Neural cell (in vitro differentiated cells): ENCODE measurements at regions not wholly inside any gene's neighbourhood (a gene's known extent, or its start where the extent isn't known, plus 50 kb on each side); places are given as distances from the start of the nearest gene placed in this dataset.

Experiments
- H2AFZ ChIP-seq: fragments of 200-600, 300-800 bp; sonication (generic), shearing (Covaris generic); 2 replicates; pipeline ENCODE4 v1.6.0; 2014; ENCODE audit warnings: low read depth, mild to moderate bottlenecking, antibody characterized with exemption, low read length, moderate library complexity
- H3F3A ChIP-seq: fragments of 200-600 bp; shearing (Covaris generic); 2 replicates; pipeline ENCODE4 v1.6.1; 2016; ENCODE audit warnings: mild to moderate bottlenecking, moderate library complexity, mixed read lengths, antibody characterized with exemption, low read length; ENCODE audit not compliant: insufficient read depth, poor library complexity, severe bottlenecking
- H3K27ac ChIP-seq: fragments of 200-600, 300-800 bp; sonication (generic), shearing (Covaris generic); 2 replicates; pipeline ENCODE4 v1.5.1; 2014; ENCODE audit warnings: mild to moderate bottlenecking, low read length, moderate library complexity
- H3K27me3 ChIP-seq: fragments of 300-800, 200-600 bp; sonication (generic), shearing (Covaris generic); 2 replicates; pipeline ENCODE4 v1.6.0; 2014; ENCODE audit warnings: mild to moderate bottlenecking, low read depth, low read length, moderate library complexity; ENCODE audit not compliant: insufficient read depth
- H3K36me3 ChIP-seq: fragments of 300-800, 200-600 bp; sonication (generic), shearing (Covaris generic); 2 replicates; pipeline ENCODE4 v1.5.1; 2014; ENCODE audit warnings: mild to moderate bottlenecking, antibody characterized with exemption, low read length, moderate library complexity; ENCODE audit not compliant: insufficient read depth
- H3K4me2 ChIP-seq: fragments of 300-800, 200-600 bp; sonication (generic), shearing (Covaris generic); 2 replicates; pipeline ENCODE4 v1.6.0; 2014; ENCODE audit warnings: mild to moderate bottlenecking, low read length
- H3K4me3 ChIP-seq: fragments of 300-800, 200-600 bp; sonication (generic), shearing (Covaris generic); 2 replicates; pipeline ENCODE4 v1.5.1; 2014; ENCODE audit warnings: mild to moderate bottlenecking, low read length, moderate library complexity
- H3K79me2 ChIP-seq: fragments of 200-600 bp; shearing (Covaris generic); replicated peaks from 2 replicates; pipeline ENCODE4 v1.6.0; 2014; ENCODE audit warnings: mild to moderate bottlenecking, low read length, moderate library complexity; ENCODE audit not compliant: insufficient read depth
- H3K9ac ChIP-seq: fragments of 300-800, 200-600 bp; sonication (generic), shearing (Covaris generic); 2 replicates; pipeline ENCODE4 v1.6.1; 2016; ENCODE audit warnings: mild to moderate bottlenecking, low read length, mixed read lengths
- H3K9me2 ChIP-seq: fragments of 200-600 bp; shearing (Covaris generic); 2 replicates; pipeline ENCODE4 v1.6.1; 2016; ENCODE audit warnings: mild to moderate bottlenecking, low read length, mixed read lengths; ENCODE audit not compliant: insufficient read depth
- H3K9me3 ChIP-seq: fragments of 200-600, 300-800 bp; sonication (generic), shearing (Covaris generic); 2 replicates; pipeline ENCODE4 v1.6.1; 2016; ENCODE audit warnings: mild to moderate bottlenecking, mixed run types, low read length, moderate library complexity, mixed read lengths
- H4K20me1 ChIP-seq: fragments of 200-600 bp; shearing (Covaris generic); 2 replicates; pipeline ENCODE4 v1.6.1; 2016; ENCODE audit warnings: mild to moderate bottlenecking, mixed run types; ENCODE audit not compliant: insufficient read depth
- CTCF ChIP-seq: fragments of 450-650 bp; IDR thresholded peaks from 2 replicates; pipeline ENCODE4 v1.5.1; 2014; ENCODE audit warnings: antibody characterized with exemption, mild to moderate bottlenecking, moderate library complexity; ENCODE audit not compliant: poor library complexity, severe bottlenecking
- EP300 ChIP-seq: fragments of 450-650 bp; conservative IDR thresholded peaks from 2 replicates; pipeline ENCODE4 v1.6.1; 2014; ENCODE audit warnings: antibody characterized with exemption, mild to moderate bottlenecking, moderate library complexity; ENCODE audit not compliant: poor library complexity, severe bottlenecking
- EZH2 ChIP-seq: fragments of 200-600, 300-800 bp; shearing (Covaris generic), sonication (generic); IDR thresholded peaks from 2 replicates; pipeline ENCODE4 v1.6.1; 2014; ENCODE audit warnings: antibody characterized with exemption, low read length, borderline replicate concordance, mild to moderate bottlenecking; ENCODE audit not compliant: insufficient read depth, poor library complexity, severe bottlenecking
- MXI1 ChIP-seq: fragments of 450-650 bp; conservative IDR thresholded peaks from 2 replicates; pipeline ENCODE4 v1.6.1; 2014; ENCODE audit warnings: antibody characterized with exemption, mild to moderate bottlenecking; ENCODE audit not compliant: poor library complexity, severe bottlenecking
- POLR2AphosphoS5 ChIP-seq: IDR thresholded peaks from 2 replicates; pipeline ENCODE4 v1.6.1; 2012
- RAD21 ChIP-seq: fragments of 450-650 bp; conservative IDR thresholded peaks from 2 replicates; pipeline ENCODE4 v1.6.1; 2014; ENCODE audit warnings: antibody characterized with exemption, mild to moderate bottlenecking, moderate library complexity
- REST ChIP-seq: IDR thresholded peaks from 2 replicates; pipeline ENCODE4 v1.6.1; 2012; ENCODE audit warnings: borderline replicate concordance
- SMC3 ChIP-seq: fragments of 450-650 bp; conservative IDR thresholded peaks from 2 replicates; pipeline ENCODE4 v1.6.1; 2014; ENCODE audit warnings: antibody characterized with exemption, mild to moderate bottlenecking, moderate library complexity; ENCODE audit not compliant: poor library complexity
- TAF1 ChIP-seq: IDR thresholded peaks from 2 replicates; pipeline ENCODE4 v1.6.1; 2012; ENCODE audit warnings: low read depth

- no peak overlapping the region for H3K4me3 ChIP-seq
- no peak overlapping the region for H3K4me2 ChIP-seq
- no peak overlapping the region for H2AFZ ChIP-seq
- H3K9ac ChIP-seq: no peak overlapping the region
- H3K36me3 ChIP-seq: no peaks in the 10 kb centered on the region
- H3K27me3 ChIP-seq: no peaks in the 10 kb centered on the region
- no peaks in the 10 kb centered on the region for H4K20me1 ChIP-seq
- TF ChIP-seq EZH2 (no peak), REST (no peak), RAD21 (no peak), TAF1 (no peak), SMC3 (no peak), POLR2AphosphoS5 (no peak), CTCF (no peak), MXI1 (no peak), EP300 (no peak)
- no peaks in the 10 kb centered on the region for H3F3A ChIP-seq
- H3K79me2 ChIP-seq: no peaks in the 10 kb centered on the region
- H3K9me3 ChIP-seq: no peaks in the 10 kb centered on the region
- H3K27ac ChIP-seq: no peak overlapping the region
- no peaks in the 10 kb centered on the region for H3K9me2 ChIP-seq
Observed at GRCh38 chr16:55175389-55175788, 148.6 kb upstream of the IRX6 start.

- Histone ChIP-seq H3K9me2 (no peaks in the 10 kb centered on the region), H3K4me2 (no peak overlapping the region), H4K20me1 (no peaks in the 10 kb centered on the region), H3F3A (no peaks in the 10 kb centered on the region), H3K4me3 (no peak overlapping the region), H3K27ac (no peak overlapping the region), H3K79me2 (no peaks in the 10 kb centered on the region), H3K9ac (no peak overlapping the region), H2AFZ (no peak overlapping the region), H3K27me3 (no peaks in the 10 kb centered on the region), H3K9me3 (no peaks in the 10 kb centered on the region), H3K36me3 (no peaks in the 10 kb centered on the region)
- no peak for TF ChIP-seq REST
- TF ChIP-seq EZH2: no peak
- TF ChIP-seq SMC3: no peak
- TF ChIP-seq TAF1: no peak
- TF ChIP-seq EP300: no peak
- TF ChIP-seq POLR2AphosphoS5: no peak
- TF ChIP-seq RAD21: no peak
- no peak for TF ChIP-seq MXI1
- TF ChIP-seq CTCF: no peak
Observed at GRCh38 chr16:55176901-55177300, 147.1 kb upstream of the IRX6 start.
